ENCODE measurements at regions not wholly inside any gene's neighbourhood (a gene's known extent, or its start where the extent isn't known, plus 50 kb on each side); places are given as distances from the start of the nearest gene placed in this dataset.
"Not testable (repeated sequence)": the region's sequence is repeated elsewhere in the genome, so short reads cannot be mapped to it uniquely, and the experiment has no call there.

- DNase-seq (ENCODE audit: insufficient read length, low spot score) (no peak), FAIRE-seq (no peak)
- no peak for TF ChIP-seq POLR2A (IDR thresholded peaks at IDR 0.05; ENCODE audit: low read depth, low read length)
Measured at GRCh38 chr11:96778272-96778671, 388.5 kb downstream of the JRKL start.

GRCh38 chr11:96779030-96779429 lies 389.2 kb downstream of the JRKL start:
- FAIRE-seq, result no peak
- TF ChIP-seq POLR2A (IDR thresholded peaks at IDR 0.05; ENCODE audit: low read depth, low read length), result no peak
- no peak for DNase-seq (ENCODE audit: insufficient read length, low spot score)

GRCh38 chr11:96781082-96781481 lies 391.3 kb downstream of the JRKL start:
- no peak for DNase-seq (ENCODE audit: insufficient read length, low spot score)
- TF ChIP-seq POLR2A (IDR thresholded peaks at IDR 0.05; ENCODE audit: low read depth, low read length), result no peak
- no peak for FAIRE-seq

GRCh38 chr11:96782632-96783031 lies 392.8 kb downstream of the JRKL start:
- TF ChIP-seq POLR2A (IDR thresholded peaks at IDR 0.05; ENCODE audit: low read depth, low read length), result no peak
- DNase-seq (ENCODE audit: insufficient read length, low spot score), result no peak
- no peak for FAIRE-seq

GRCh38 chr11:96783311-96783710 lies 393.5 kb downstream of the JRKL start:
- no peak for DNase-seq (ENCODE audit: insufficient read length, low spot score)
- TF ChIP-seq POLR2A (IDR thresholded peaks at IDR 0.05; ENCODE audit: low read depth, low read length), result no peak
- no peak for FAIRE-seq

- DNase-seq (ENCODE audit: insufficient read length, low spot score), result no peak
- no peak for TF ChIP-seq POLR2A (IDR thresholded peaks at IDR 0.05; ENCODE audit: low read depth, low read length)
- no peak for FAIRE-seq
Measured at GRCh38 chr11:96785073-96785472, 395.3 kb downstream of the JRKL start.

- no peak for TF ChIP-seq POLR2A (IDR thresholded peaks at IDR 0.05; ENCODE audit: low read depth, low read length)
- FAIRE-seq, result no peak
Measured at GRCh38 chr11:96794152-96794551, 404.3 kb downstream of the JRKL start.

GRCh38 chr11:96798445-96798844 lies 408.6 kb downstream of the JRKL start:
- DNase-seq (ENCODE audit: insufficient read length, low spot score) (no peak), FAIRE-seq (no peak)
- TF ChIP-seq POLR2A (IDR thresholded peaks at IDR 0.05; ENCODE audit: low read depth, low read length), result no peak

More at GRCh38 chr11:96794152-96794551, 404.3 kb downstream of the JRKL start:
- DNase-seq (ENCODE audit: insufficient read length, low spot score), result no peak

GRCh38 chr11:96815236-96815635 lies 425.4 kb downstream of the JRKL start:
- TF ChIP-seq POLR2A (IDR thresholded peaks at IDR 0.05; ENCODE audit: low read depth, low read length), result no peak
- FAIRE-seq, result no peak
- DNase-seq (ENCODE audit: insufficient read length, low spot score), result no peak

GRCh38 chr11:96817482-96818399 lies 427.9 kb downstream of the JRKL start:
- no peak for FAIRE-seq
- DNase-seq (ENCODE audit: insufficient read length, low spot score), result no peak
- no peak for TF ChIP-seq POLR2A (IDR thresholded peaks at IDR 0.05; ENCODE audit: low read depth, low read length)

- TF ChIP-seq POLR2A (IDR thresholded peaks at IDR 0.05; ENCODE audit: low read depth, low read length), result no peak
- DNase-seq (ENCODE audit: insufficient read length, low spot score) (no peak), FAIRE-seq (no peak)
Measured at GRCh38 chr11:96827164-96827563, 437.4 kb downstream of the JRKL start.

- DNase-seq (ENCODE audit: insufficient read length, low spot score) (no peak), FAIRE-seq (no peak)
- no peak for TF ChIP-seq POLR2A (IDR thresholded peaks at IDR 0.05; ENCODE audit: low read depth, low read length)
Measured at GRCh38 chr11:96841792-96842191, 452.0 kb downstream of the JRKL start.

- FAIRE-seq (no peak), DNase-seq (ENCODE audit: insufficient read length, low spot score) (no peak)
- TF ChIP-seq POLR2A (IDR thresholded peaks at IDR 0.05; ENCODE audit: low read depth, low read length), result no peak
Measured at GRCh38 chr11:96842731-96843130, 452.9 kb downstream of the JRKL start.

GRCh38 chr11:96854425-96854824 lies 464.6 kb downstream of the JRKL start:
- no peak for TF ChIP-seq POLR2A (IDR thresholded peaks at IDR 0.05; ENCODE audit: low read depth, low read length)
- no peak for DNase-seq (ENCODE audit: insufficient read length, low spot score)
- no peak for FAIRE-seq

- FAIRE-seq; DNase-seq (ENCODE audit: insufficient read length, low spot score): not testable (repeated sequence)
Measured at GRCh38 chr11:96861722-96862121, 471.9 kb downstream of the JRKL start.
